Common myeloid progenitor, CD34-positive (primary cell): ENCODE measurements at regions not wholly inside any gene's neighbourhood (a gene's known extent, or its start where the extent isn't known, plus 50 kb on each side); places are given as distances from the start of the nearest gene placed in this dataset.

Experiments used
- CTCF ChIA-PET: fragments of 350-600 bp; sonication (Branson Sonifier 250); formaldehyde crosslinking; loops from one replicate; lab custom pipeline; 2021; ENCODE audit warnings: antibody characterized with exemption; lab: Charles Lee
- POLR2A ChIA-PET: fragments of 350-600 bp; sonication (Branson Sonifier 250); formaldehyde crosslinking; loops from one replicate; lab custom pipeline; 2021; ENCODE audit warnings: antibody characterized with exemption; lab: Charles Lee
- DNase-seq, 3 donors: peaks; one replicate each; pipeline versions ENCODE4 v3.0.0 to v3.0.0-alpha.2; 2013
- H3K27ac ChIP-seq, 2 experiments: 1 replicate in 1 of 2; 2 replicates in 1 of 2; pipeline ENCODE4 v1.7.0; 2013; ENCODE audit warnings: inconsistent platforms in 2 of 2, low read length in 2 of 2, mild to moderate bottlenecking in 2 of 2, low read depth in 1 of 2, moderate library complexity in 1 of 2; ENCODE audit not compliant: severe bottlenecking in 2 of 2, insufficient read depth in 1 of 2, poor library complexity in 1 of 2
- H3K27me3 ChIP-seq, 5 experiments: replicated peaks in 2 of 5; 1 replicate in 3 of 5; 2 replicates in 2 of 5; pipeline versions ENCODE4 v1.6.1 to v1.7.0; 2013; ENCODE audit warnings: low read length in 4 of 5, mild to moderate bottlenecking in 2 of 5, moderate library complexity in 2 of 5, inconsistent platforms in 1 of 5; ENCODE audit not compliant: insufficient read depth in 5 of 5, control insufficient read depth in 4 of 5
- H3K36me3 ChIP-seq, 4 experiments: 1 replicate in 2 of 4; 2 replicates in 2 of 4; pipeline versions ENCODE4 v1.6.1 to v1.7.0; 2013; ENCODE audit warnings: low read length in 3 of 4, control low read depth in 1 of 4, mild to moderate bottlenecking in 1 of 4; ENCODE audit not compliant: control insufficient read depth in 4 of 4, insufficient read depth in 4 of 4
- H3K4me1 ChIP-seq, 4 experiments: 1 replicate in 3 of 4; 2 replicates in 1 of 4; pipeline versions ENCODE4 v1.6.1 to v1.7.1; 2013; ENCODE audit warnings: low read length in 3 of 4, mild to moderate bottlenecking in 3 of 4, control low read depth in 1 of 4, inconsistent platforms in 1 of 4, moderate library complexity in 1 of 4; ENCODE audit not compliant: control insufficient read depth in 4 of 4, insufficient read depth in 4 of 4; ENCODE audit errors: control extremely low read depth in 1 of 4
- H3K4me3 ChIP-seq, 7 experiments: 1 replicate in 4 of 7; 2 replicates in 3 of 7; pipeline versions ENCODE4 v1.5.1 to v1.7.0; 2013; ENCODE audit warnings: mild to moderate bottlenecking in 7 of 7, low read length in 6 of 7, moderate library complexity in 6 of 7, inconsistent platforms in 2 of 7, low read depth in 2 of 7, control low read depth in 1 of 7; ENCODE audit not compliant: insufficient read depth in 4 of 7, control insufficient read depth in 1 of 7; ENCODE audit errors: extremely low read depth in 1 of 7
- H3K9me3 ChIP-seq, 5 experiments: 1 replicate in 4 of 5; 2 replicates in 1 of 5; pipeline versions ENCODE4 v1.6.1 to v1.7.1; 2013; ENCODE audit warnings: low read length in 4 of 5, mild to moderate bottlenecking in 2 of 5, inconsistent platforms in 1 of 5, low read depth in 1 of 5, moderate library complexity in 1 of 5; ENCODE audit not compliant: control insufficient read depth in 4 of 5, insufficient read depth in 2 of 5; ENCODE audit errors: control extremely low read depth in 1 of 5
- WGBS: methylation state at CpG from one replicate; pipeline ENCODE4 v1.1.5; 2013; ENCODE audit not compliant: insufficient coverage; 5-methylcytosine and 5-hydroxymethylcytosine counted together

DNA sequence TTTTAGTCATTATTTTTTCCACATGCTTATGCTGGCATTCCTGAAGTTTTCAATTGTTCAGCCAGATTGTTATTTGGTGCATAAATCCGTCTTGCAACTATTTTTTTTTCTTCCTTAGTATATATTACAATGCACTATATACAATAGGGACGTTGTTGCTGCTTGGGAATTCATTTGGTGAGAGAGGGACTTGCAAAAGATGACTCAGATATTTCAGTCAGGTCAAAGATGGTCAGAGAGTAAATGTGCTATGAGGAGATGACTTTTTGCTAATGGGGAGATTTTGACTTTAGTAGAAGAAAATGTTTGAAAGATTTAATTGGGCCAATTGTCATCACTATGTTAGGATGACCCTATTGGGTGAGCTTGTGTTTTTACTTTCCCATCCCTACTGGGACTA is 348.4 kb upstream of the MTPN start:
- Histone ChIP-seq H3K36me3 (no peaks in the 10 kb centered on the region), H3K27ac (no peak overlapping the region), H3K9me3 (no peaks in the 10 kb centered on the region), H3K4me3 (no peak overlapping the region), H3K27me3 (no peaks in the 10 kb centered on the region), H3K4me1 (no peaks in the 10 kb centered on the region)
- WGBS: no CpG with 5 or more reads among the region's 2 CpGs
- CTCF ChIA-PET: no interaction called here
- DNase-seq: no peak
- POLR2A ChIA-PET: no interaction called here

DNA sequence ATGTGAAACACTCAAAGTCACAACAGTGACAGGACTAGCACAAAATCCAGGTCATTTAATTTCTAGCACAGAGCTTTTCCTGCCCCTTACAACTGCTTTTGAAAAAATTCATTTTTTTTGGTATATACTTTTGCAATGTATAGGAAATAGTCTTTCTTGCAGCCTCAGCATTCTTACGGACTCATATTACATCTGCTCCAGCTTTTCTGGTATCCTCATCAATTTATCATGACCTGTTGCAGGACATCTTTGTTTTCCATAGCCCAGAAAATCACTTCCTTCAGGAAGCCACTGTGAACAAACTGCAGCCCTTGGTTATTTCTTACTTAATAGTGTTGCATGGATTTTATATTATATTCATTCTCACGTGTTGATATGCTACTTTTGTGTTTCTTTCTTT is 347.9 kb upstream of the MTPN start:
- no peaks in the 10 kb centered on the region for H3K36me3 ChIP-seq
- no CpG with 5 or more reads among the region's 2 CpGs for WGBS
- H3K4me1 ChIP-seq: no peaks in the 10 kb centered on the region
- no peak overlapping the region for H3K4me3 ChIP-seq
- DNase-seq: no peak
- ChIA-PET CTCF (no interaction called here), POLR2A (no interaction called here)
- no peaks in the 10 kb centered on the region for H3K9me3 ChIP-seq
- H3K27ac ChIP-seq: no peak overlapping the region
- no peaks in the 10 kb centered on the region for H3K27me3 ChIP-seq

DNA sequence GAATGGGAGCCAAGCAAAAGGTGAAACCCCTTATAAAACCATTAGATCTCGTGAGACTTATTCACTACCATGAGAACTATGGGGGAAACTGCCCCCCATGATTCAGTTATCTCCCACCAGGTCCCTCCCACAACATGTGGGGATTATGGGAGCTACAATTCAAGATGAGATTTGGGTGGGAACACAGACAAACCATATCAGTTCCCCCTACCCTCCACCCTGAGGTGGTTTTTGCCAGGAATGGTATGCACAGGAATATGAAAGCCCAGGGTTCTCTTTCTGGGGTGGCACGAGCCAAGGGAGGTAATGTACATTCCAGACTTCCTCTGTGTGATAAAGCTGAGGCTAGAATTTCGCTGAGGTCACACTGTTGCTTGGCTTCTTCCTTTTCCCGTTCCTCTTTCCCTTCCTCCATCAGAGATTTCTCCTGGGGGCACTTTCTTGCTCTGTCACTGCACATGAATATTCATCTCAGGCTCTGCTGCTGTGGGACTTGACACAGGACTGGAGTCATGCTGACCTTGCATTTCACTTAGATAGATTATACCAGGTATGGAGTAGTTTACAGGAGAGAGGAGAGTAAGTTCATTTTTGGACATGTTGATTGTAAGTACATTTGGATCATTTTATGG is 347.0 kb upstream of the MTPN start:
- Histone ChIP-seq H3K4me1 (no peaks in the 10 kb centered on the region), H3K27me3 (no peaks in the 10 kb centered on the region), H3K9me3 (no peaks in the 10 kb centered on the region), H3K4me3 (no peak overlapping the region), H3K36me3 (no peaks in the 10 kb centered on the region), H3K27ac (no peak overlapping the region)
- ChIA-PET CTCF (no interaction called here), POLR2A (no interaction called here)
- WGBS: 0% methylated on average over 3 of the region's 4 CpGs
- no peak for DNase-seq

DNA sequence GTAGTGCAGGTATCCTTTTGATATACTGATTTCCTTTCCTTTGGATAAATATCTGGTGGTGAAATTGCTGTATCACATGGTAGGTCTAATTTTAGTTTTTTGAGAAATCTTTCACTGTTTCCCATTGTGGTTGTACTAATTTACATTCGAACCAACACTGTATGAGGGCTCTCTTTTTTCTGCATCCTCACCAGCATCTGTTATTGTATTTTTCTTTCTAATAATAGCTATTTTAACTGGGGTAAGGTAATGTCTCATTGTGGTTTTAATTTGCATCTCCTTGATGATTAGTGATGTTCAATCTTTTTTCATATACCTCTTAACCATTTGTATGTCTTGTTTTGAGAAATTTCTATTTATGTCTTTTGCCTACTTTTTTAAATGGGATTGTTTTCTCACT is 335.4 kb upstream of the MTPN start:
- no peaks in the 10 kb centered on the region for H3K27me3 ChIP-seq
- no peaks in the 10 kb centered on the region for H3K4me1 ChIP-seq
- ChIA-PET POLR2A (no interaction called here), CTCF (no interaction called here)
- no CpG with 5 or more reads among the region's 1 CpG for WGBS
- H3K36me3 ChIP-seq: no peaks in the 10 kb centered on the region
- H3K27ac ChIP-seq: no peak overlapping the region
- H3K9me3 ChIP-seq: no peaks in the 10 kb centered on the region
- no peak for DNase-seq
- no peak overlapping the region for H3K4me3 ChIP-seq

DNA sequence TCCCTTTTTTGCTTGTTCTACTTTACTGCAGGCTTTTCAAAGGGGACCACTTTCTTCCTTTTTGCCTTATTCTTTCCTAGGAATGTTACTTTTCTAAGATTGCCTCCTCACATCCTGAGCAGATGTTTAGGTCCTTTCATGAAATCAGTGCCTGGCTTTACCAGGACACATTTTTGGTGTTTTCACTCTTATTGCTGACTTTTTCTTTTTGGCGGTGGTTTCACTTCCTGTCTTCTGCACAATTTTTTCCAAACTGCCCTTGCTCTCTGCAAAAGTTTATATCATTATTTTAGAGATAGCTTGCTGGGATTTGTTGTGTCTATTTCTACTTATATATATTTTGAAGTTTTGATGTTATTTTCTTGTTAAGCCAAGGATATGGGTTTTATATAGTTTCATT is 332.2 kb upstream of the MTPN start:
- Histone ChIP-seq H3K27ac (no peak overlapping the region), H3K9me3 (no peaks in the 10 kb centered on the region), H3K36me3 (no peaks in the 10 kb centered on the region), H3K4me3 (no peak overlapping the region), H3K4me1 (no peaks in the 10 kb centered on the region), H3K27me3 (no peaks in the 10 kb centered on the region)
- ChIA-PET POLR2A (no interaction called here), CTCF (no interaction called here)
- WGBS: no CpG with 5 or more reads among the region's 1 CpG
- no peak for DNase-seq

DNA sequence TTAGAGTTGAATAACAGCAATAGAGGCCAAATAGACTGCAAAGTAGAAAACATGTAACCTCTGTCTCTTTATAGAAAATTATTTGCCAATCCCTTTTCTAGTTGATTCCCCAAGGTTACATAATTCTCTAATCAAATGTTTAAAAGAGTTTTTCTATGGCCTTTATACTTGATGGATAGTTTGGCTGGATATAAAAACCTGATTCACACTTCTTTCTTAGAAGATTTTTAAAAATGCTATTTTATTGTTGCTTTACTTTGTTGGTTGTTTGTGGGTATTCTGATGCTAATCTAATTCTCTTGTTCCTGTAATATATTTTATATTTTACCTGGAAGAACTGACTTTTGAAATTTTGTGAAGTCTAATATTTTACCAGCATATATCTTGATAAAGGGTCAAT is 331.1 kb upstream of the MTPN start:
- H3K27ac ChIP-seq: no peak overlapping the region
- H3K36me3 ChIP-seq: no peaks in the 10 kb centered on the region
- no peaks in the 10 kb centered on the region for H3K27me3 ChIP-seq
- H3K4me3 ChIP-seq: no peak overlapping the region
- H3K9me3 ChIP-seq: no peaks in the 10 kb centered on the region
- CTCF ChIA-PET: no interaction called here
- no peak for DNase-seq
- POLR2A ChIA-PET: no interaction called here
- H3K4me1 ChIP-seq: no peaks in the 10 kb centered on the region

DNA sequence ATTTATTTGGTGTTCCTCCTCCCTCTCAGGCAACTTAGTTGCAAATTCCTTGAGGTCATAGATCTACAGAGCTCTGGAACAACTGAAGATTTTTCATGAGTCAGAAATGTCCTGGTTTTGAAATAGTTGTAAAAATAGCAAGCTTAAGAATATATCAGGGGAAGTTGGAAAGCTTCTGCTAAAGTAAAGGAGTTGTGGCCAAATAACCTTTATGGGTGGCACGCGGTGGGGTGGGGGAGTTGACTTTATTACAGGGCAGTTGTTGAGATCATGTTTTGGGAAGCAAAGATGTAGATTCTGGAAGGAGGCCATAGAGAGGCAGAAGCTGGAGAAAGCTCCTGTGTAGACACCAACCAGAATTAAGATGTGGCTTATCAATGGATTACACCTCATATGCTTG is 326.0 kb upstream of the MTPN start:
- no peaks in the 10 kb centered on the region for H3K27me3 ChIP-seq
- no peak overlapping the region for H3K27ac ChIP-seq
- no peaks in the 10 kb centered on the region for H3K4me1 ChIP-seq
- WGBS: 92% methylated on average over 2 of the region's 2 CpGs
- no peak for DNase-seq
- no peaks in the 10 kb centered on the region for H3K36me3 ChIP-seq
- no peak overlapping the region for H3K4me3 ChIP-seq
- ChIA-PET POLR2A (no interaction called here), CTCF (no interaction called here)
- no peaks in the 10 kb centered on the region for H3K9me3 ChIP-seq
